Breast epithelium (tissue), 4 donors: ENCODE measurements at regions not wholly inside any gene's neighbourhood (a gene's known extent, or its start where the extent isn't known, plus 50 kb on each side); places are given as distances from the start of the nearest gene placed in this dataset.

Experiments used
- DNase-seq, 2 donors: peaks; one replicate each; pipeline ENCODE4 v3.0.0-alpha.2; 2019; ENCODE audit warnings: low spot score in 2 of 2
- H3K27ac ChIP-seq, 2 donors: fragments of 200-600 bp; sonication (generic) in 1 of 2; one replicate each; pipeline ENCODE4 v1.5.1; 2016 to 2019; ENCODE audit warnings: mild to moderate bottlenecking in 1 of 2
- H3K27me3 ChIP-seq, 2 donors: fragments of 200-600 bp; sonication (generic) in 1 of 2; one replicate each; pipeline versions ENCODE4 v1.5.1 to v1.6.0; 2017 to 2019; ENCODE audit warnings: control low read depth in 1 of 2, mild to moderate bottlenecking in 1 of 2
- H3K36me3 ChIP-seq: fragments of 200-600 bp; one replicate; pipeline ENCODE4 v1.5.1; 2019
- H3K4me1 ChIP-seq, 2 donors: fragments of 200-600 bp; sonication (generic); one replicate each; pipeline ENCODE4 v1.5.1; 2016 to 2019; ENCODE audit warnings: control low read depth in 1 of 2
- H3K4me3 ChIP-seq, 3 donors: fragments of 200-600 bp; sonication (generic); 1 replicate in 2 of 3; 2 replicates in 1 of 3; pipeline ENCODE4 v1.5.1; 2016 to 2019; ENCODE audit warnings: mild to moderate bottlenecking in 3 of 3, moderate library complexity in 2 of 3
- H3K9me3 ChIP-seq, 2 donors: fragments of 200-600 bp; sonication (generic) in 1 of 2; one replicate each; pipeline ENCODE4 v1.5.1; 2016 to 2019; ENCODE audit warnings: control low read depth in 1 of 2
- POLR2A ChIP-seq: fragments of 450-650 bp; IDR thresholded peaks from one replicate; pipeline ENCODE4 v1.6.1; 2016; ENCODE audit warnings: antibody characterized with exemption, mild to moderate bottlenecking, moderate library complexity
- POLR2AphosphoS5 ChIP-seq, 3 donors: sonication (generic); formaldehyde crosslinking; IDR thresholded peaks; one replicate each; pipeline ENCODE4 v1.6.1; 2017; ENCODE audit warnings: antibody characterized with exemption in 3 of 3
- intact Hi-C: fragments of 100-400 bp; cut with DNase I; formaldehyde crosslinking; loops from one replicate; pipeline ENCODE4 v1.15.1; 2023; ENCODE audit warnings: low total_unique reads
- TF ChIP-seq, protein P1 (sequence below), 3 donors: fragments of 450-650 bp; IDR thresholded peaks; one replicate each; pipeline ENCODE4 v1.5.1; 2016 to 2017; ENCODE audit warnings: antibody characterized with exemption in 3 of 3, mild to moderate bottlenecking in 3 of 3, moderate library complexity in 3 of 3

DNA sequence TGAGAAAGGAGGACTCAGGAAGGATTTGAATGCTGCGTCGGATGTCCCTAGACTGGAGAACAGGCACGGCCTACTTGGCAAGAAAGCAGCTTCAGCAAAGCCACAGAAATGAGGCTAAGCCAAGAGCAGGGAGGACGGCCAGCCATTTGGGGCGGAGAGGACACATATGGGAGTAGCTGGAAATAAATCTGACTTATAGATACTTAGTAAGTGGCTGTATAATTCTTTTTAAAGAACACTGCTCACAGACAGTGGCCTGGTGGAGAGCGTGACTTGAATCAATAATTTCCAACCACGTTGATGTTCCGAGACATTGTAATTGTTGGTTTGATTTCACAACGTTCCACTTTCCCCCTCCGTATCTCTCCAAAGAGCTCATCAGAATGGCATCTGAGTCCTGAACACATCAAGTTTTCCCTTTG is 67.7 kb upstream of the JCAD start:
- no peak for DNase-seq
- Histone ChIP-seq H3K27ac (peak overlapping the region in 1 of 2 donors; percentile 55), H3K4me3 (no peak overlapping the region), H3K9me3 (no peaks in the 10 kb centered on the region), H3K36me3 (no peaks in the 10 kb centered on the region), H3K4me1 (no peaks in the 10 kb centered on the region), H3K27me3 (no peaks in the 10 kb centered on the region)
- TF ChIP-seq, protein P1, sequence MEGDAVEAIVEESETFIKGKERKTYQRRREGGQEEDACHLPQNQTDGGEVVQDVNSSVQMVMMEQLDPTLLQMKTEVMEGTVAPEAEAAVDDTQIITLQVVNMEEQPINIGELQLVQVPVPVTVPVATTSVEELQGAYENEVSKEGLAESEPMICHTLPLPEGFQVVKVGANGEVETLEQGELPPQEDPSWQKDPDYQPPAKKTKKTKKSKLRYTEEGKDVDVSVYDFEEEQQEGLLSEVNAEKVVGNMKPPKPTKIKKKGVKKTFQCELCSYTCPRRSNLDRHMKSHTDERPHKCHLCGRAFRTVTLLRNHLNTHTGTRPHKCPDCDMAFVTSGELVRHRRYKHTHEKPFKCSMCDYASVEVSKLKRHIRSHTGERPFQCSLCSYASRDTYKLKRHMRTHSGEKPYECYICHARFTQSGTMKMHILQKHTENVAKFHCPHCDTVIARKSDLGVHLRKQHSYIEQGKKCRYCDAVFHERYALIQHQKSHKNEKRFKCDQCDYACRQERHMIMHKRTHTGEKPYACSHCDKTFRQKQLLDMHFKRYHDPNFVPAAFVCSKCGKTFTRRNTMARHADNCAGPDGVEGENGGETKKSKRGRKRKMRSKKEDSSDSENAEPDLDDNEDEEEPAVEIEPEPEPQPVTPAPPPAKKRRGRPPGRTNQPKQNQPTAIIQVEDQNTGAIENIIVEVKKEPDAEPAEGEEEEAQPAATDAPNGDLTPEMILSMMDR (IDR thresholded peaks at IDR 0.05), result no peak
- no peak for TF ChIP-seq POLR2A
- TF ChIP-seq POLR2AphosphoS5 (IDR thresholded peaks at IDR 0.05), result no peak
- intact Hi-C loops, result no loop called here

DNA sequence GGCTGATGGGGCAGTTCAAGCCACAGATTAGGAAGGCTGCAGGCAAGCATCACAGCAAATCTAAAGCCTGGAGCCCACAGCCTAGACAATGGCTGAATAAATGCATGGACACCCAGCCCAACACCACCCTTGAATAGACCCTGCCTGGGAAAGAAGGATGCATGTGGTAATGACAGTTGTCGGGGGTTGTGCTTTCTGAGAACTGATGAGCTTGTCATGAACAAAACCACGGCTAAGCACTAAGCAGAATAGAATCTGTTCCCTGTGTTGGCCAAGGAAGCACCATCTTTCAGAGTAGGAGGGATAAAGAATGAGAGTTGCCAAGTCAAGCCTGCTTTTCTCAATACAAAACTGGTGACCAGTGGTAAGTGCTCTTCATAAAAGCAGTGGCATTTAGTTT is 66.1 kb upstream of the JCAD start:
- H3K4me1 ChIP-seq, result no peaks in the 10 kb centered on the region
- no peak overlapping the region for H3K4me3 ChIP-seq
- intact Hi-C loops, result no loop called here
- H3K27ac ChIP-seq, result no peak overlapping the region
- TF ChIP-seq POLR2A (no peak), POLR2AphosphoS5 (IDR thresholded peaks at IDR 0.05) (no peak)
- TF ChIP-seq, protein P1 (IDR thresholded peaks at IDR 0.05), result no peak
- H3K27me3 ChIP-seq, result no peaks in the 10 kb centered on the region
- no peaks in the 10 kb centered on the region for H3K9me3 ChIP-seq
- no peak for DNase-seq
- H3K36me3 ChIP-seq, result no peaks in the 10 kb centered on the region

DNA sequence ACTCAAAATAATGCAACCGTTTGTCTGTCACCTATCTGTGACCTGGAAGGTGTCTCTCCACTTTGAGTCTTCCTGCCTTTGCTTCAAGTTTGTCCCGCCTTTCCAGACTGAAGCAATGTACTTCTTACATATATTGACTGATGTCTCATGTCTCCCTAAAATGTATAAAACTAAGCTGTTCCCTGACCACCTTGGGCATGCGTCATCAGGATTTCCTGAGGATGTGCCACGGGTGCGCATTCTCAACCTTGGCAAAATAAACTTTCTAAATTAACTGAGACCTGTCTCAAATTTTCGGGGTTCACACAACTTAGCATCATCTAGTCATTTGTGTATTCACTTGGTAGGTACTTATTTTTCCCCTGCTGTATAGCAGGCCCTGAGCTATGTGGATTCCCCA is 65.3 kb upstream of the JCAD start:
- TF ChIP-seq POLR2AphosphoS5 (IDR thresholded peaks at IDR 0.05), result no peak
- TF ChIP-seq, protein P1 (IDR thresholded peaks at IDR 0.05), result no peak
- no peak for TF ChIP-seq POLR2A
- Histone ChIP-seq H3K9me3 (no peaks in the 10 kb centered on the region), H3K27ac (no peak overlapping the region), H3K4me1 (no peaks in the 10 kb centered on the region), H3K36me3 (no peaks in the 10 kb centered on the region), H3K27me3 (no peaks in the 10 kb centered on the region), H3K4me3 (no peak overlapping the region)
- intact Hi-C loops, result no loop called here
- DNase-seq, result no peak

DNA sequence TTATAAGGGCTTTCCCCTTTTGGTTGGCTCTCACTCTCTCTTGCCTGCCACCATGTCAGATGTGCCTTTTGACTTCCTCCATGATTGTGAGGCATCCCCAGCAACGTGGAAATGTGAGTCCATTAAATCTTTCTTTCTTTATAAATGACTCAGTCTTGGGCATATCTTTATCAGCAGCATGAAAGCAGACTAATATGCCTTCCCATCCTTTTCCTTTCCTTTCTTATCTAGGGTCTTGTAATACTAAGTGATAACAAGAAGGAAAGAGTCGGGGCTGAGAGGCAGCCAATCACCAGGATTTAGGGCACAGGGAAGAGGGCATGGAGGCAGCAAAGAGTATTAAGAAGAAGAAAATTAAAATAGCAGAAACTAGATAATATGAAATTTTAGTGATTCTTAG is 62.0 kb upstream of the JCAD start:
- no peaks in the 10 kb centered on the region for H3K36me3 ChIP-seq
- TF ChIP-seq, protein P1 (IDR thresholded peaks at IDR 0.05), result no peak
- no peak for TF ChIP-seq POLR2A
- no peak for TF ChIP-seq POLR2AphosphoS5 (IDR thresholded peaks at IDR 0.05)
- no peak overlapping the region for H3K27ac ChIP-seq
- intact Hi-C loops, result no loop called here
- no peak overlapping the region for H3K4me3 ChIP-seq
- no peaks in the 10 kb centered on the region for H3K9me3 ChIP-seq
- H3K4me1 ChIP-seq, result no peaks in the 10 kb centered on the region
- no peaks in the 10 kb centered on the region for H3K27me3 ChIP-seq
- DNase-seq, result no peak

DNA sequence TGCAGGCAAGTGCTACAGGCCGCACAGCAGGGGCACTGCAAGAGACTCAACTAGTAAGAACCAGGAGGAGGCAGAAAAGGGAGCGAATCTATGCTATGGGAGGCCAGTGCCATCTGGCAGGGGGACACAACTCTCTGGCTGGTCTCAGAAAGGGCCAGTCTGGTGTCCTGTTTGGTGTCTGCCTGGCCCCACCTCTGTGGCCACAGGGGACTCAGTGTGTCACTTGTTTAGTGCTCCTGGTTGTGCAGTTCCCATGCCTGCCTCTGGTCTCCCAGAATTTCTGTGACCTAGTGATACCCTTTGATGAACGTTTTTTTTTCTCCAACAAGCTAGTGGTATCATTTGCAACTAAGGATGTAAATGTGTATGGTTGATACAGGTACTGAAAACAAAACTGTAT is 59.2 kb upstream of the JCAD start:
- intact Hi-C loops, result no loop called here
- H3K36me3 ChIP-seq, result no peaks in the 10 kb centered on the region
- no peak overlapping the region for H3K4me3 ChIP-seq
- H3K9me3 ChIP-seq, result no peaks in the 10 kb centered on the region
- TF ChIP-seq POLR2A (no peak), POLR2AphosphoS5 (IDR thresholded peaks at IDR 0.05) (no peak)
- TF ChIP-seq, protein P1 (IDR thresholded peaks at IDR 0.05), result no peak
- no peaks in the 10 kb centered on the region for H3K4me1 ChIP-seq
- H3K27me3 ChIP-seq, result no peaks in the 10 kb centered on the region
- no peak overlapping the region for H3K27ac ChIP-seq
- no peak for DNase-seq
